LNCAP (cell line): ENCODE measurements at regions not wholly inside any gene's neighbourhood (a gene's known extent, or its start where the extent isn't known, plus 50 kb on each side); places are given as distances from the start of the nearest gene placed in this dataset.

Experiments
- CTCF ChIP-seq: fragments of 450-650 bp; IDR thresholded peaks from 2 replicates; pipeline ENCODE4 v1.5.1; 2017; ENCODE audit warnings: mild to moderate bottlenecking

GRCh38 chr6:92684386-92684785 is 735.0 kb downstream of the EPHA7 start:
- no peak for TF ChIP-seq CTCF

GRCh38 chr6:92683748-92684147 is 735.6 kb downstream of the EPHA7 start:
- no peak for TF ChIP-seq CTCF

- TF ChIP-seq CTCF: no peak
These were observed 736.6 kb downstream of the EPHA7 start for GRCh38 chr6:92682516-92683398.

GRCh38 chr6:92681401-92681800 is 738.0 kb downstream of the EPHA7 start:
- TF ChIP-seq CTCF: no peak

- TF ChIP-seq CTCF: no peak
These were observed 751.5 kb downstream of the EPHA7 start for GRCh38 chr6:92667843-92668242.

- TF ChIP-seq CTCF: no peak
These were observed 770.8 kb downstream of the EPHA7 start for GRCh38 chr6:92648364-92649086.

GRCh38 chr6:92647630-92648029 is 771.7 kb downstream of the EPHA7 start:
- TF ChIP-seq CTCF: no peak
